ENCODE measurements at regions not wholly inside any gene's neighbourhood (a gene's known extent, or its start where the extent isn't known, plus 50 kb on each side); places are given as distances from the start of the nearest gene placed in this dataset.

GRCh38 chr16:86902656-86903001, 324.3 kb downstream of the FOXL1 start:
- no peak overlapping the region for H3K27ac ChIP-seq
- no peak for TF ChIP-seq ZFX (IDR thresholded peaks at IDR 0.05; ENCODE audit: borderline replicate concordance)
- TF ChIP-seq, protein P1, sequence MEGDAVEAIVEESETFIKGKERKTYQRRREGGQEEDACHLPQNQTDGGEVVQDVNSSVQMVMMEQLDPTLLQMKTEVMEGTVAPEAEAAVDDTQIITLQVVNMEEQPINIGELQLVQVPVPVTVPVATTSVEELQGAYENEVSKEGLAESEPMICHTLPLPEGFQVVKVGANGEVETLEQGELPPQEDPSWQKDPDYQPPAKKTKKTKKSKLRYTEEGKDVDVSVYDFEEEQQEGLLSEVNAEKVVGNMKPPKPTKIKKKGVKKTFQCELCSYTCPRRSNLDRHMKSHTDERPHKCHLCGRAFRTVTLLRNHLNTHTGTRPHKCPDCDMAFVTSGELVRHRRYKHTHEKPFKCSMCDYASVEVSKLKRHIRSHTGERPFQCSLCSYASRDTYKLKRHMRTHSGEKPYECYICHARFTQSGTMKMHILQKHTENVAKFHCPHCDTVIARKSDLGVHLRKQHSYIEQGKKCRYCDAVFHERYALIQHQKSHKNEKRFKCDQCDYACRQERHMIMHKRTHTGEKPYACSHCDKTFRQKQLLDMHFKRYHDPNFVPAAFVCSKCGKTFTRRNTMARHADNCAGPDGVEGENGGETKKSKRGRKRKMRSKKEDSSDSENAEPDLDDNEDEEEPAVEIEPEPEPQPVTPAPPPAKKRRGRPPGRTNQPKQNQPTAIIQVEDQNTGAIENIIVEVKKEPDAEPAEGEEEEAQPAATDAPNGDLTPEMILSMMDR (IDR thresholded peaks at IDR 0.05), result no peak

DNA sequence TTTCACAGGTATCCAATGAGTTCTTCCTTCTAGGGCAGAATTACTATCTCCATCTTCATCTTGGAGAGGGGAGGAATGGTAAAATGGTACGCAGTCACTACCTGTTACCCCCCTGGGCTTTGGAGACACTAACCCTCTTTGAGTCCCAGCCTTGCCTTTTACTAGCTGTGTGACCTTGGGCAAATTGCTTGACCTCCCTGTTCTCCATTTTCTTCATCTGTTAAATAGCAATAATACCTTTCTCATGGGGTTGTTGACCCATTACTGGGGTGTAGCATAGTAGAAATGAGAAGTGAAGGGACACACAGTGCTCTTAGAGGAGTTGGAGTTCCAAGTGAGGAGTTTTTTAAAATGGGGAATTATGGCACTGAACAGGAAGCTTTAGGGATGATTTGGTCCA, 324.7 kb downstream of the FOXL1 start:
- TF ChIP-seq, protein P1 (IDR thresholded peaks at IDR 0.05), result no peak
- TF ChIP-seq ZFX (IDR thresholded peaks at IDR 0.05; ENCODE audit: borderline replicate concordance), result no peak
- H3K27ac ChIP-seq, result no peak overlapping the region

DNA sequence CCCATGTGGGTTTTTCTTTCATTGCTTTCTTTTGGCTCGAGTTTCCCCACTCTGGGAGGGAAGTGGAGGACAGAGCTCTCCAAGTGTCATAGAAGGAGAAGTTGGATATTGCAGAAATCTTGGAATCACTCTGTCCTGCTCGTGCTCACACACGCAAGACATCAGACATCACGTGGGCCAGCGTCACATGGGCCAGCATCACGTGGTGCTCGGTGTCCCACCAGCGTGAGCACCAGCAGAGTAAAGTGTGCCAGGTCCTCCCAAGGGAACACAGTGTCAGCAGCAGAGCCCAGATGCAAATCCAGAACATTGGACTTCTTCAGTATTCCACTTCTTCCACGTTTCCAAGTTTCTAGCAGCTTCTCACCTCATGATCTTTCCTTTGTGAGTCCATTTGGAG, 327.0 kb downstream of the FOXL1 start:
- TF ChIP-seq, protein P1 (IDR thresholded peaks at IDR 0.05), result no peak
- no peak for TF ChIP-seq ZFX (IDR thresholded peaks at IDR 0.05; ENCODE audit: borderline replicate concordance)
- no peak overlapping the region for H3K27ac ChIP-seq

GRCh38 chr16:86906623-86907022, 328.3 kb downstream of the FOXL1 start:
- H3K27ac ChIP-seq, result no peak overlapping the region
- TF ChIP-seq ZFX (IDR thresholded peaks at IDR 0.05; ENCODE audit: borderline replicate concordance), result no peak
- TF ChIP-seq, protein P1 (IDR thresholded peaks at IDR 0.05), result no peak

- no peak for TF ChIP-seq ZFX (IDR thresholded peaks at IDR 0.05; ENCODE audit: borderline replicate concordance)
- H3K27ac ChIP-seq, result no peak overlapping the region
Observed at GRCh38 chr16:86909359-86910160, 331.2 kb downstream of the FOXL1 start.

DNA sequence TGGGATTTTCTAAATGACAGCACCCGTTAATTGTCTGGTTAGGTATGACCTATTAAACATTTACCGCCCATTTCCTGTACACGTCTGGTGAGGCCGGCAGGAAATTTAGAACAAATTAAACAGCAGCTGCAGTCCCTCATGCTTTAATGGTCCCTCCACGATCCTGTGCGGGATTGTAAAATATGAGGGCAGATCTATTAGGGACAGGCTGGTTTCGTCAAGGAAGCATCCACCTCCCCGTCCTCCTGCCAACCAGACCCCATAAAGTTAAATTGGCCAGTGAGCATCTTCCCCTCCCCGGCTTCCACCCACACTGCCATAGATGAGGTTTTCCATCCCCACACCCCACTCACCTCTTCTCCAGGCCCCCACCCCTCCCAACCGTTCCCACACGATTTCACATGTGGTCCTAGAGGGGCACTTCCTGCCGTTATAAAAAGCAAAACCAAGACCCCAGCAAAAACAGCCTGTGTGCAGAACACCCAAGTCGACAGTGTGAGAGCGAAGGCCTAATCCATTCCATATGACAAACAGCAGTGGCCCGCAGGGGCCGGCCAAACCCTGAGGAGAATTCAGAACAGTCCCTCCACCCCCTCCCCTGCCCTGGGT, 331.9 kb downstream of the FOXL1 start:
- H3K27ac ChIP-seq, result no peak overlapping the region
- TF ChIP-seq, protein P1 (IDR thresholded peaks at IDR 0.05), result no peak
- TF ChIP-seq ZFX (IDR thresholded peaks at IDR 0.05; ENCODE audit: borderline replicate concordance), result no peak

- TF ChIP-seq ZFX (IDR thresholded peaks at IDR 0.05; ENCODE audit: borderline replicate concordance), result no peak
- TF ChIP-seq, protein P1 (IDR thresholded peaks at IDR 0.05), result no peak
- no peak overlapping the region for H3K27ac ChIP-seq
Observed at GRCh38 chr16:86911437-86911958, 333.1 kb downstream of the FOXL1 start.

Measured in 22Rv1 (cell line).